ENCODE measurements at regions not wholly inside any gene's neighbourhood (a gene's known extent, or its start where the extent isn't known, plus 50 kb on each side); places are given as distances from the start of the nearest gene placed in this dataset.

- Histone ChIP-seq H2AFZ (ENCODE audit: low read length) (no peak overlapping the region), H3K4me2 (ENCODE audit: insufficient read depth, insufficient read length, low read length) (no peak overlapping the region), H3K14ac (ENCODE audit: insufficient read depth, low read length) (no peak overlapping the region), H3K4me1 (ENCODE audit: insufficient read depth, low read length) (no peaks in the 10 kb centered on the region; the same call in 1 of the 2 replicates), H2BK15ac (ENCODE audit: low read depth, low read length) (no peak overlapping the region), H3K79me2 (ENCODE audit: insufficient read depth, low read length) (no peaks in the 10 kb centered on the region), H3K27me3 (ENCODE audit: insufficient read depth, low read length) (no peaks in the 10 kb centered on the region; the same call in 1 of the 2 replicates), H2BK5ac (ENCODE audit: insufficient read length, low read length) (no peak overlapping the region), H2AK5ac (ENCODE audit: insufficient read length, low read length) (no peak overlapping the region), H3K79me1 (ENCODE audit: insufficient read depth, low read depth, low read length, poor library complexity, severe bottlenecking) (no peaks in the 10 kb centered on the region), H3K27ac (ENCODE audit: insufficient read length, low read depth, low read length) (no peak overlapping the region), H3K23ac (ENCODE audit: insufficient read length, low read depth, low read length) (no peak overlapping the region), H3K9ac (ENCODE audit: extremely low read depth, insufficient read length, low read length) (no peak overlapping the region), H4K91ac (ENCODE audit: insufficient read length, low read depth, low read length) (no peak overlapping the region), H3K18ac (ENCODE audit: insufficient read length, low read depth, low read length) (no peak overlapping the region), H3K9me3 (ENCODE audit: control insufficient read depth, low read depth, low read length) (no peaks in the 10 kb centered on the region), H4K20me1 (ENCODE audit: control insufficient read depth, insufficient read depth, insufficient read length) (no peaks in the 10 kb centered on the region), H2BK20ac (ENCODE audit: low read depth, low read length, poor library complexity, severe bottlenecking) (no peak overlapping the region), H4K5ac (ENCODE audit: insufficient read length, low read depth, low read length) (no peak overlapping the region), H2BK12ac (ENCODE audit: insufficient read length, low read depth, low read length) (no peak overlapping the region), H3K23me2 (ENCODE audit: insufficient read length, low read depth, low read length, poor library complexity, severe bottlenecking) (no peaks in the 10 kb centered on the region), H3T11ph (ENCODE audit: low read length) (no peak overlapping the region), H4K8ac (replicated peaks; ENCODE audit: insufficient read length, low read depth, low read length) (no peak overlapping the region), H3K56ac (ENCODE audit: insufficient read length, low read depth, low read length) (no peak overlapping the region), H3K4ac (ENCODE audit: low read depth, low read length) (no peak overlapping the region), H2BK120ac (ENCODE audit: low read depth, low read length, poor library complexity, severe bottlenecking) (no peak overlapping the region)
- Mint-ChIP-seq H3K36me3 (ENCODE audit: insufficient read depth in 1 of 3, low read depth in 3 of 3) (peaks cover 1 to 9% (median 6%) of the 10 kb centered on the region in 3 experiments; a peak in 3 of 7 replicates), H3K27ac (peak overlapping the region in 1 of 3 experiments; percentile 74; a peak in 1 of 7 replicates), H3K4me1 (peaks cover 25 to 37% of the 10 kb centered on the region in 2 experiments), H3K9me3 (peaks cover 3 to 12% of the 10 kb centered on the region in 2 experiments), H3K27me3 (ENCODE audit: low read depth) (peaks cover 9% of the 10 kb centered on the region), H3K4me3 (no peak overlapping the region; a peak in 2 of 5 replicates)
- no peak for TF ChIP-seq CTCF (conservative IDR thresholded peaks at IDR 0.05)
- no CpG with 5 or more reads among the region's 13 CpGs for WGBS (ENCODE audit: extremely low coverage, insufficient read length, low lambda C conversion rate)
- DNase-seq = no peak
Observed at GRCh38 chr1:235022981-235023710, 105.5 kb downstream of the TOMM20 start.

Measured in H9 (cell line).